Activated CD4-positive, alpha-beta T cell treated with anti-CD3 and anti-CD28 coated beads, Interleukin-2, Interleukin-4, amounts not matched to agents 100 ng/mL and 50 ng/mL, durations not matched to agents 16 hours and 8 hours (primary cell): ENCODE measurements at regions not wholly inside any gene's neighbourhood (a gene's known extent, or its start where the extent isn't known, plus 50 kb on each side); places are given as distances from the start of the nearest gene placed in this dataset.

ENCODE experiments used
- DNase-seq: peaks from one replicate; pipeline ENCODE4 v3.0.0-alpha.2; 2020; ENCODE audit warnings: low spot score

DNA sequence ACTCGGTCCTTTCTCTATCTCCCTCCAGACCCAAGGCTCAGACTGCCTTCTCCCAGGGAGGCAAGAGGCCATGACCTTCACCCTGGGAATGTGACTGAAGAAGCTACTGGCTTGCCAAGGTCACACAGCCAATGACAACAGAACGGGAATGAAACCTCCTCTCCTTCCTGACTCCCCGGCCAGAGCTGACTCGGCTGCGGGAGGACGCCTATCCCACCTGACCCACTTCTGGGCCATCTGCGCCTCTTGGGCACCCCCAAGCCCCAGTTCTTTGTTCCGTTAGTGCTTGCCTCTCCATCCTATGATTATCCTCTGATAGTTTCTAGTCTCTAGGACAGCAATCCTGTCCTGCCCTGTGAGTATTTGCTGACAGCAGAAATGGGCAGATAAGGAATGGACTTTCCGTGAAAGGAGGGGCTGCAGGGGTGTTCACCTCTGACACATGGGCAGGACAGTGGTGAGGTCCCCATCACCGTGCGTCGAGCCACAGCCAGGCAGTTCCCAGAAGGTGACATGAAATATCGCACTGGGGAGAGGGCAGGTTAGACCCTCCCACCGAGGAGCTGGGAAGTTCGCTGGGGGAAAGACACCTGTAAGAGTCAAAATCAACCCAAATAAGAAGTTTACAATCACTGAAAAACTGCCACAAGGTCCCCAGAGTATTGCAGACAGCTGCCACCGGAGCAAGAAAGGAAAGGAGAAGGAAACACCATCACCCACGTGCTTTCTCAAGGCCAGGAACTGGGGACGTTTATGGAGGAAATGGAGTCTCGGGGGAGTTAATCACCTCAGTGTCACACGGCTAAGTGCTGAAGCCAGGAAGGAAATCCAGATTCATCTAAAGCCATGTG lies 63.0 kb downstream of the INSIG1 start:
- DNase-seq, result no peak

DNA sequence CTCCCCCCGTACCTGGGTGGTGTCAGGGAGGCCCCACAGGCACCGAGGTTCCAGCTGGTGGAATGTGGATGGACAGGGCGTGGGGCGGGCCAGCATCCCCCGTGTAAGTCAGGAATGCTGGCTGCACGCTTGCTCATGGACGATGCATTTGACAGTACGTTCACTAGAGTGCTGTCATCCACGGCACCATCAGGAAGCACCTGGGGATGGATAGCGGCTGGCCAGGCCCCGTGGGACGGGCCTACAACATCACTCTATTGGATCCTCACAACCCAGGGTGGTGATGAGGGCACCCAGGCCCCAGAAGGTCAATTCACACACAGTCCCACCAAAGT lies 63.6 kb downstream of the INSIG1 start:
- DNase-seq, result no peak

DNA sequence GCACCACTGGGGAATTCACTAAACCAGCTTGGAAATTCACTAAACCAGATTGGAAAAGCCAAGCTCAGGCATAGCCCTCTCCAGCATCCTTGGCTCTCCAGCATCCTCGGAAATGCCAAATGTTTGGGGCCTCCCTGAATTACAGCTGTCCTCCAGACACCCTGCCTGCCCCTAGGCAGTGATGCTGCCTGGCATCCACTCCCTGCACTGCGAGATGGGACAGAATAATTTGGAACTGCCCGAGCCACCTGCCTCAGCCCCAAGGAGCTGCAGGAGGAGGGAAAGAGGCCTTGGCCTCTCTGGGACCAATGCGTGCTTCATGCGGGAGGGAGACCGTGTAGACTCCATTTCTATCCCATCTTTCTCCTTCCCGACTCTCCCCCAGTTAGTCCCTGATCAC lies 64.3 kb downstream of the INSIG1 start:
- no peak for DNase-seq

DNA sequence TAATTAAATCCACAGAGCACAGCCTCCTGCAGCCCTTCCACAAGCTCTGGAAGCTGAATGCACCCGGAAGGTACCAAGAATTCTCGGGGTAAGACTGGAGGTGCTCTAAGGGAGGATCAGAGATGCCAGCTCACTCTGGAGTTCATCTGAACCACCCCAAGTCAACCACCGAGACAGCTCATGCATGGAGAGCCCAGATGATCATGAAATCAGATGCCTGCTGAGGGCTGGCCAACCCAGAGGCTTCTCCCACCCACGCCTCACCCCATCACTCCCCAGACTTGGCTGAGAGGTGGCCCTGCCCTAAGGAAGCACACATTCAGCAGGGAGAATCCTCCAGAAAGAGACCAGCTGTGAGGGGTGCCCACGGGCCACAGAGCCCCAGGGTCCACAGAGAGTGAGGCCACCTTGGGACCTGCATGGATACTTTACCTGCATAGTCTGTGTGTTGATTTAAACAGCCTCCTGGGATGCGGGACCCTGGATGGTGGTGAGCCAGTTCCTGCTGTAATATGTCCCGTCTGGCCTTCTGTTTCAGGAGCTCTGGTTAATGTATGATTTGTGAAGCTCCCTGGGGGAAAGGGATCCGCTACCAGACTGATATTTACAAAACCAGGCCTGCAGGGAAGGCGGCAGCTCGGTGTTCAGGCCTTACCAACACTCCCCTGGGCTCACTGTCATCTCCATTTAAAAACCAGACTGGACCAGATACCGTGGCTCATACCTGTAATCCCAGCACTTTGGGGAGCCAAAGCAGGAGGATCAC lies 64.9 kb downstream of the INSIG1 start:
- no peak for DNase-seq

DNA sequence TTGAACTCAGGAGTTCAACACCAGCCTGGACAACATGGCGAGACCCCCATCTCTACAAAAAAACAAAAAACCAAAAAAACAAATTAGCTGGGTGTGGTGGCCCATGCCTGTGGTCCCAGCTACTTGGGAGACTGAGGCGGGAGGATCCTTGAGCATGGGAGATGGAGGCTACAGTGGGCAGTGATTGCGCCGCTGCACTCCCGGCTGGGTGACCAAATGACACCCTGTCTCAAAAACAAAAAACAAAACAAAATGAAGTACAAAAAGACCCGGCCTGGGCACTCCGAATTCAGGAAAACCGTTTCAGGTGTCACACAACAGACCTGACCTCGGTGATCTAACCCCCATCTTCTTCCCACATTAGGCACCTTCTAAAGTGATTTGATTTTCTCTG lies 65.5 kb downstream of the INSIG1 start:
- DNase-seq, result no peak

DNA sequence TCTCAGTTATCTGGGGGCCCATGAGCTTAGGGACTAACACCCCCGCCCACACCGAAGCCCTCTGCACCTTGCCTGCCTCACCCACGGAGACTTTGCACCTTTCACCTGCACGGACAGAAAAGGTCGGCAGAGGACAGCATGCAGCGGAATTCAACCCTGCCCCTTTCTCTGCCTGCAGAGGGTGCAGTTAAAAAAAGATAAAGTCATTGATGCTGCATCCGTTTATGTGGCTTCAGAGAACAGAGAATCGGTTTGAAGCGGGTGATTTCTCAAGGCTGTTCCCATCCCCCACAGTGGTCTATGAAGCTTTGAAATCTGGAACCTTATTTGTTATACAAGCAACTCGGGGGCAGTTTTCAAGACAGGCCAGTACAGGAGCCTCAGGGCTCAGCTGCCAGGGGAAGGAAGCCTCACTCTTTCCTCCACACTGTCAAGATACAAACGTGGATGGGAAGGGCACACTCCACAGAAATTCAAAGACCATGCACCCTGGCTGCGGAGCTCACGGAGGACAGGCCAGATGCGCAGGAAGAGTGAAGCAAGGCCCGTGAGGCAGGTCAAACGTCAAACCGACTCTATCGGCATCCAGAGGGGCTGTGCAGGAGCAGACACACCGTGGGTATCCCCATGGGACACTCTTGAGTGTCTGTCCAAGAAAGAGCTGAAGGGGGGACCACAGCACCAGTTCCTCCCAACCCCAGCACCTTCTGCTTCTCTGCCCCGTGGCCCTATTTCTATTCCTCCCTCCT lies 66.3 kb downstream of the INSIG1 start:
- DNase-seq, result no peak

DNA sequence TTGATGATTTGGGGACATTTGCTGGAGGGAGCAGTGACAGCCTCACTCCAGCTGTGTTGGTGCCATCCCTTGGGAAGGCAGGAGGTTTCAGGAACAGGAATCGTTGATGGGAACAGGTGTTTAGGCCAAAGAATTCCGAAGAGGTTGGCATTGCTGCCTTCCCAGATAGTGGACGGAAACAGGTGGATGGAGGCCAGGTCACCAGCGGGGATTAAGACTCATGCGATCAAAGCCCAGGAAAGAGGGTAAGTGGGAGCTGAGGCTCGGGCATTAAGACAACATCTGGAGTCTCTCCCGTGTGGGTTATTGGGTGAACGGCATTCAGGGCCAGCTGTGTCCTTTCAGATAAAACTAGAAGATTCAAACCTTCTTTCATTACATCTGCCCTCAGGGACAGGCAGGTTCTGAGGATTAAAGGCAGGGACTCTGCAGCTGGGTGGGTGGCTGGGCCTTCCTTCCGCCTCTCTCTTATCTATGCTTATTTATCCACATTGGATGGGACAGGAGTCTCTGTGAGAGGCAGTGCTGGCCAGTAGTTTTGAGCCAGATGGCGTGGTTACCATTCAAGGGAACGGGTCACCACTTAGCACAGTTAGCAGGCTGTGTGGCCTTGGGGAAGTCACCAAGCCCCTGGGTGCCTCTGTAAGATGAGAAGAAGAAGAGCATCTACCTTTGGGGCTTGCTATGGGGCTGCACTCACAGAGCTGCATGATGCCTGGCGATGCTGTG lies 67.6 kb downstream of the INSIG1 start:
- DNase-seq, result no peak

DNA sequence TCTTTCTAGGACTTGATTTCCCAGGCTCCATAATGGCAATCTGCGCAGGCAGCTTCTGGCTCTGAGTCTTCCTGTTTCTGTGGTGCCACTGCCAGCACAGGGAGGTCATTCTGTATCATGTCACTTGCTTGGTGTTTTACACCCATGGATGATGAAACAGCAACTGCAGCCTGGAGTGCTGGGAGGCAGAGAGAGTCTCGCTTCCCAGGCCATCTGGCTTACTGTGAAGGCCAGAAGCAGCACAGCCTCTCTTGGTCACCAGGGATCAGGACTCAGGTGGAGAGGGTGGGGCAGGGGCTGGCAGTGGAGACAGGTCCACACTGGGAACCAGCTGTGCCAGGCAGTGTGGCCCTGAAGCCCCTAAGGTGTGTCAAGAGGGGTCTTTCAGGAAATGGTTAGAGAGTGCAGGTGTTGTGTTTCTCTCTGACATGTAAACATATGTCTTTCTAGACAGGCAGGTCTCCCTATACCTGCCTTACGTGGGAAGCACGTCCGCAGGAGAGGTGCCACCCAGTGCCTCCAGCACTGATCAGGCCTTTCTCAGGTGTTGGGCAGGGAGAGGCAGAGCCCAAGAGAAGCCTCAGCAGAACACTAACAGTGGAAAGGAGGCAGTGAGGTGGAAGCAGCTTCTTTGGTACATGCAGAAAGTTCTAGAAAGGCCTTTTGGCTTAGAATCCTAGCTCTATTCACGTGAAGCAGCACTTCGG lies 71.4 kb downstream of the INSIG1 start:
- DNase-seq, result no peak

DNA sequence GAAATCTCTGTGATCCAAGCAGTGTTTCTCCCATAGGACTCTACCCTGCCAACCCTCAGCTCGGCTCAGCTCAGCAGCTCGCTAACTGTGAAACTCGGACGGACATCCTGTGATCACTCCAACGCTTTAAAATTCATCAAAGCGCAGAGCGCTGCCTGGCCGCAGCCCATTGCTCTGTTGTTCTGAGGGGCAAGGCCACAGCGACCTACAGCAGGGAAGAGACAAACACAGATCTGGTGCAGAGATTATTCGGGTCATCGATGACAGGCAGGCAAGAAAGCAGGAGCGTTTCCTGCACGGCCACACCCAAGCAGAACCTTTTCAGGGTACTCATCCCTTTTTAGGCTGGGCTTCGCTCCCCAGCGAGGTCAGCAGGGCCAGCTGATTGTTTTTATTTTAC lies 72.1 kb downstream of the INSIG1 start:
- DNase-seq, result no peak

DNA sequence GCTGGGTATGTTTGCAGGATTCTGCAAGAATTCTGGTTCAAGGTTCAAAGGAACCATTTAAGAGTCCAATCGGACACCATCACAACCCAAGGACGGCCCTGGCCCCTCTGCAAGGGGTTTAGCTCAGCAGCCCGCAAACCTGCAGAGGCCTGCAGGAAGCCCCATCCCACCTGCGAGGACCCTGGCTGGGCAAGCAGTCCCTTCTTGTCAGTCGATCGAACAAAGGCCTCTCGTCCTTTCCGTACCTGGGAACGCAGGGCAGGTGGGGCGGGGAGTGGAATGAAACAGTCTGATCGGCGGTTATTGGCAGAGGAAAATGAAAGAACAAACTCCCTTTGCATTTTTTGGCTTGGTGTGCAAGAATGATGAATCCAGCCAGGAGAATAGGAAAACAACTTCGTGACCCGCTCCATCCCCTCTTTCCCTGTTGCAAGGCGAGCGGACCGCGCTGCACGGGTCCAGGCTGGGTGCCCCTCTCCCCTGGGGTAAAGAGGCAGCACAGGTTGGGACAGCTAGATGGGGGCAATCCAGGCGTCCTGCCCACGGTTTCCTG lies 73.7 kb downstream of the INSIG1 start:
- no peak for DNase-seq

DNA sequence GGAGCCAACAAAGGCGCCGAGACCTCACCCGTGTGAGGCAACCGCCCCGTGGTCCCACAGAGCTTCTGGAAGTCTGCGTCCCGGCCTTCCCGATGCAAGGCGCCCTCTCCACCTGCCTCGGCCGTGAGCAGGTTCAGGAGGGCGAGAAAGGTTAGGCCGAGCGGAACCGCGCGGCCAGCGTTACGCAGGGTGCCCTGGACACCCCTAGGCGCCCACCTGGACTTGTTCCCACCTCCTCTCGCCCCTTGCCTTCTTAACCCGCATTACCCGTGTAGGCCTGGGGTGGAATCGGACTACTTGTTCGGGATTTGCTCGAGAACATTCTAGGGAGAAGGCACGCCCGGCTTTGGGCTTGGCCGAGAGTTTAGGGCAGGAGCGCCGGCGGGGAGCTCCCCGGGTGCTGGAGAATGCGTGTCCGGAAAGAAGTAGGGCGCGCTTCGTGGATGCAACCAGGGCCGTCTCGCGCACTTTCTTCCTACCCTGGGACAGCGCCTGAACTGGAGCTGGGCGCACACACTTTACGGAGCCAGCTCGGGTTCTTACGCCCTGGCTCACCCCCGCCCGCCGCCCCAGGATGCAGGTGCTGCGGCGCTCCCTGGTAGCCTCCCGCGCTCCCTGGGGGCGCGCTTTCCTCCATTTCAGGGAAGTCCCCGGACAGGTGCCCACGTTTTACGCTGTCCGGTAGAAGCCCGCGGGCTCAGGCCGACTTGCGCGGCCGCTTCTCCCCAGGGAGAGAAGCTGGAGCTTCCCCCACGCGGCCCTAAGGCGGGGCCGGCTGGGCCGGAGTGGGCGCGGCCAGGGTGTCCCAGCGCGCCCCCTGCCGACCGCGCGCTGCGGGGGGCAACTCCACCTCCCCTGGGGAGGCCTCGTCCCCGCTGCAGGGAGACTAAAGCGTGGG lies 74.5 kb downstream of the INSIG1 start:
- peak; percentile 15 for DNase-seq

DNA sequence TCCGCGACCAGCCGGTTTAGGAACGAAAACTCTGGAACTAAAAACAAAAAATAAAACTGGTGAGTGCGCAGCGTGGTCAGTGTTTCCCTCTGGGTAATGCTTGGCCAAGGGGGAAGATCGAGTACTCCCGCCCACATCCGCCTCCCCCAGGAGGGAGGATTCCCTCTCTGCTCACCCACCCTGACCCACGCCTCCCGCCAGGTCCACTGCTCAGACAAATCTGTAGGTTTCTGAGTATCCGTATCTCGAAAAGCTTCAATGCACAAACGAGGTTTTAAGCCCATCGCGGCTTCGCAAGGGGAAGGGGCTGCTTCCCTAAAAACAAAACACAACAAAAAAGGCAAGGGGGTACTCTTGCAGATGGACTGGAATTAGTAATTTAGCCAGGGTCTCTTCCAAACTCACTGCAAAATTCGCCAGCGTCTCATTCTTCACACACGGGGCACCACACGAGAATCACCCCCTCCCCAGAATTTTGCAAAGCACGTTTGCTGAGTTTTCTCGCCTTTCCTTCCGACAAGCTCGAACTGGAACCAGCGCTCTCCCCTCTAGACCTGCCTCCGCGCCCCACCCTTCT lies 75.2 kb downstream of the INSIG1 start:
- no peak for DNase-seq

DNA sequence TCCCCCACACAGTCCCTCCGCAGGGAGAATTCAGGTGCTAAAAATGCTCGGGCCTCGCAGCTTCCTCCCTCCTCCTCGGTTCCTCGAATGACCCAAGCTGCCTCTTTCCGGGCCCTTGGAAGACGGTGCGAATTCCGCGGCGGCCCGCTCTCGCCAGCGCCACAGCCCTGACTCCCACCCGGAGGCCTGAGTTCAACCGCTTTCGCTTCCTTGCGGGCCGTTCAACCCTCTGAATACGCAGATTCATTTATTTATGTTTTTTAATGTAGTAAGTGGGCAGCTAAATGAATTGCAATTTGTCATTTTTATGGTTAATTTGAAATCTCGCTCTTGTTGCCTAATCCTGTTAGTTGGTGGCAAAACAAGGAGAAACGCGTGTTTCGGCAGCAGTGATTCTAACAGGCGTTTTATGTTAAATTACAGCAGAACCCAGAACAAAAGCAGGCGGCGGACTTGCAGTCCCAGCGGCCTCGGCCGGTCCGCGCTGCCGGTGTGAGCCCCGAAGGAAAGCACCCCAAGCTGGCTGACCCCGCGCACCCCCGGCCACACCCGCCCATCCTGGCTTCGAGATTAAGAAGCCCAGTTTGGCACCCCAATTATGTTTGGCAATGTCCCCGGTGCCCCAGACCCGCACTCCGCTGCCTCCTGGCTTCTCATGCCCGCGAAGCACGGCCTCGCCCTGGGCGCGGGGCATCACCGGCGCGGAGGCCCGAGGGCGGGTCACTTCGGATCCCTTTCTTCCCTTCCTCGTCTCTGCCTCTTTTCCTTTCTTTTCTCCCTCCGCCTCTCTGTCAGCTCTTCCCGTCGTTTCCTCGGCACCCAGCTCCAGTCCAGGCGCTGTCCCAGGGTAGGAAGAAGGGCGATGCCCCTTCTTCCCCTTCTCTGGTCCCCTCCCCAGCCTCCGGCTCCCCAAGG lies 75.9 kb downstream of the INSIG1 start:
- no peak for DNase-seq

DNA sequence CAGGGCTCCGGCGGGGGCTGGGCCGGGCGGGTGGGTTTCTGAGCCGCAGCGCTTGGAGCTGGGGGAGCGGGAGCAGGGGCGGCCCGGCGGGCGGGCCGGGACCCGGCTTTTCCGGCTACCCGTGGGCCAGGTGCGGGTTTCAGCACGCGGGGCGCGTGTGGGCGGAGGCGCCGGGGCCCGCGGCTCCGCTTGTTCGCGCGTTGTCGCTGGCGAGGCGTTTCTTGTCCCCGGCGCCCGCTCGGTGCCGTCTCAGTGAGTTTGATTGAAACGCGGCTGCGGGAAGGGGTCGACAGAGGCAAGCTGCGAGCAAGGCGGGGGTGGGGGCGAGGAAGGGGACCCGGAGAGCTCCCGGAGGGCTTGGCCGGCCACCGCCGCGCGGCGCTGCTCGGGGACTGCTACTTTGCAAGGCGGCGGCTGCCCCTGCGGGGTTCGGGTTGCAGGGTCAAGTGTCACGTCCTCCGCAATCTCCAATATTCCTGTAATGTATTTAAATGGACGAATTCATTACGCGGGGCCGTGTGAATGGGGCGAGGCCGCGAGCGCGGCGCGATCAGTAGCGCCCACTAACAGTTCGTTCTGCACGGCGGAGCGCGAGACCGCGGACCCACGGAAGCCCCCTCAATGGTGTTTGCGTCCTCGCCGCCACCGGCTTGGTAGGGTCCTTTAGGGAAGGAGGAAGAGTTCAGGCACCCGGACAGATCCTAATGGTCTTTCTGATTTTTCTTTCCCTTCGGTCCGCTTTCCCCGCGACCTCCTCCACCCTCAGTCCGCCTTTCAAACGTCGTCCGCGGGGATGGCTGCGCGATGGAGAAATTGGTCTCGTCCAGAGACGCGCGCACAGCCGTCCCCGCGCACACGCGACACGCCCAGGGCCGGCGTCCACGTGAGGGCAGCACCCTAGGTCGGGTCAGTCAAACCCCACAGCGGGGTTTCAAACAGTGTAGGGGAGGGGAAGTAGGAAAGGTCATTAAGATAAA lies 76.9 kb downstream of the INSIG1 start:
- DNase-seq, result no peak

DNA sequence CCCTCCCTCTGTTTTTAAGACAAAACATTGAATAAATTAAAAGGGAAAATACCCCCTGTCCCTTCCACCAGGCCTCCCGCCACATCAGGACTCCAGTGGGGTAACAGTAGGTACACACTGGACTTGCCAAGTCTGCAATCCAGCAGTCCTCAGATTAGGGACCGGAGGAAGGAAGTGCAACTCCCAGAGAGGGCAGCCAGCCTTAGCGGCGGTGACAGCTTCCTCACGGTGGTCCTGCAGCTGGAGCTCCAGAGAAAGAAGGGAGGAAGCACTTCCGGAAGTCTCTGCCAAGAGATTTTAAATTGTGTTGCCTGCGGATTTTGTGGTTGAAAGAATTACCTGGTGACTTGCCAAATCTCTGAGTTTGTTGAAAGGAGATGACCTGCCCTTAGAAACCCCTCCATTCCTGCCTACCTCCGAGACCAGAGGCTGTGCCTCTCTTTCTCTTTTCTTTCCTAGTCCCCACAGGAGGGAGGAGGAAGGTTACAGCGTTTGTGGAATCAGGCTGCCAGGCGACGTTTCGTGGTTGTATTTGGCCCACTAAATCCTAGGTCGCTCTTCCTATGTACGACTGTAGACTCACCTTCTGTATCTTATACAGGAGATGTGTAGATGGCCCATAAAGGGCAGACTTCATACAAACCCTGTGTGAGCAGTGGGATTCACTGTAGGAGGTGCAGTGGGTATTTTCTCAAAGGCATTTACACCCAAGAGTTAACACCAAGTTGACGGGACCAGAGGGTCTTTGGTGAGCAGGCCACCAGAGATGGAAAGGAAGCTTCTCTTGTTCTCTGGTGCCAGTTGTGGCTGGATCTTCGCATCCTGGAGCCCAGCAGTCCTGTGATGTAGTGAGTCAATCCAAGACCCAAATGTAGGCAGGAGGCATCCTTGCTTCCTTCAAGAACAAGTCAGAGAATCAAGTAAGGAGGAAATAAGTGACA lies 77.9 kb downstream of the INSIG1 start:
- no peak for DNase-seq

DNA sequence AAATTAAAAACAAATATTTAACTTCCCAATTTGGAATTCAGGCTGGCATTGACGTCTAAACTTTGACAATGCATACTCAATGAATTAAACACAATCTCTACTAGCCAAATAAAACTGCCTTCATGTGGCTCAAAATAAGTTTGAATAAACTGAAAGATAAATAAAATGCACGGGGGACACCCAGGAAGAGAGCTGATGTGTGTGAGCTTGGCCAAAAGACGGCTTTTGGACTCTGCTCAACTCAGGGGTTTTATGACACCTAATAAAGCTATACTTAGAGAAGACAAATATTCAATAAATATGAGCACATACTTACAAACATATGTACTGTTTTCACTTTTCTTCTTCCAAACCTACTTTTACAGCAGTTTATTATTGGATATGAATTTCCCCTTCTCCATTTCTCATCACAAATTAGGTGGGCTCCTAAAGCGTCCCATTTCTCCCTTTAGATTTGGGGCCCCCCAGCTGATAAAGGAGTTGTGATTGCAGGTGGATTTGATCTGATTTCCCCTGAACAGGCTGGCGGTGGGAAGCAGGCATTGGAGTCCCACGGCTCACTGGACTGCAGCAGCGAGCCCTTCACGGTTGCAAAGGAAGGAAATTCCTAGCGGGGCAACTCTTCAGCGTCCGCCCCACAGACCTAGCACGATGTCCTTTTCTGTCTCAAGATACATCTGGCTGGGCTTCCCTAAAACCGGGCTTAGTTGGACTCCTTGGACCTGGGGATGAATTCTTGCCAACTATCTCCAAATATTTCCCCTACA lies 79.6 kb downstream of the INSIG1 start:
- no peak for DNase-seq
